MM.1S (cell line): ENCODE measurements at regions not wholly inside any gene's neighbourhood (a gene's known extent, or its start where the extent isn't known, plus 50 kb on each side); places are given as distances from the start of the nearest gene placed in this dataset.

Experiments
- DNase-seq: peaks from one replicate; pipeline ENCODE4 v3.0.0-alpha.2; 2015
- H2AFZ ChIP-seq: fragments of 300-600 bp; sonication (generic); 2 replicates; pipeline ENCODE4 v1.6.0; 2016; ENCODE audit warnings: antibody characterized with exemption, low read length
- H3F3A ChIP-seq: fragments of 300-600 bp; sonication (generic); 2 replicates; pipeline ENCODE4 v1.6.1; 2016; ENCODE audit warnings: mild to moderate bottlenecking, antibody characterized with exemption, low read length, moderate library complexity, mixed read lengths; ENCODE audit not compliant: insufficient read depth
- H3K27ac ChIP-seq: fragments of 300-600 bp; sonication (generic); 2 replicates; pipeline ENCODE4 v1.5.1; 2016; ENCODE audit warnings: mild to moderate bottlenecking, low read length
- H3K27me3 ChIP-seq: fragments of 300-600 bp; sonication (generic); replicated peaks from 2 replicates; pipeline ENCODE4 v1.6.0; 2016; ENCODE audit warnings: low read length; ENCODE audit not compliant: insufficient read depth
- H3K36me3 ChIP-seq: fragments of 300-600 bp; sonication (generic); replicated peaks from 2 replicates; pipeline ENCODE4 v1.6.1; 2016; ENCODE audit warnings: mild to moderate bottlenecking, low read length, mixed read lengths; ENCODE audit not compliant: insufficient read depth
- H3K4me1 ChIP-seq: fragments of 300-600 bp; sonication (generic); 2 replicates; pipeline ENCODE4 v1.6.1; 2016; ENCODE audit warnings: low read length, mixed read lengths
- H3K4me2 ChIP-seq: fragments of 300-600 bp; sonication (generic); 2 replicates; pipeline ENCODE4 v1.6.0; 2016; ENCODE audit warnings: low read depth, low read length
- H3K4me3 ChIP-seq: fragments of 300-600 bp; sonication (generic); 2 replicates; pipeline ENCODE4 v1.5.1; 2016; ENCODE audit warnings: low read length, mixed read lengths
- H3K79me2 ChIP-seq: fragments of 300-600 bp; sonication (generic); 2 replicates; pipeline ENCODE4 v1.6.1; 2016; ENCODE audit warnings: mixed run types, low read length, mixed read lengths
- H3K9ac ChIP-seq: fragments of 300-600 bp; sonication (generic); 2 replicates; pipeline ENCODE4 v1.6.1; 2016; ENCODE audit warnings: low read length, mixed read lengths
- H3K9me2 ChIP-seq: fragments of 300-600 bp; sonication (generic); replicated peaks from 2 replicates; pipeline ENCODE4 v1.6.1; 2016; ENCODE audit warnings: mild to moderate bottlenecking, low read length, mixed read lengths; ENCODE audit not compliant: insufficient read depth
- H3K9me3 ChIP-seq: fragments of 300-600 bp; sonication (generic); replicated peaks from 2 replicates; pipeline ENCODE4 v1.6.1; 2016; ENCODE audit warnings: mild to moderate bottlenecking, low read length, mixed read lengths; ENCODE audit not compliant: insufficient read depth
- H4K20me1 ChIP-seq: fragments of 300-600 bp; sonication (generic); 2 replicates; pipeline ENCODE4 v1.6.1; 2016; ENCODE audit warnings: mild to moderate bottlenecking, low read length, moderate library complexity, mixed read lengths; ENCODE audit not compliant: insufficient read depth
- CTCF ChIP-seq: fragments of 300-600 bp; sonication (generic); IDR thresholded peaks from 2 replicates; pipeline ENCODE4 v1.5.1; 2016; ENCODE audit warnings: antibody characterized with exemption, low read length, mixed read lengths
- EZH2 ChIP-seq: fragments of 300-600 bp; sonication (generic); optimal IDR thresholded peaks from 2 replicates; pipeline ENCODE3; 2017; ENCODE audit warnings: low read depth, mild to moderate bottlenecking, antibody characterized with exemption, low read length, mixed read lengths
- EZH2phosphoT487 ChIP-seq: fragments of 300-600 bp; sonication (generic); IDR thresholded peaks from 2 replicates; pipeline ENCODE4 v1.6.1; 2018; ENCODE audit warnings: antibody characterized with exemption, low read length

GRCh38 chr11:95293116-95293515, 62.1 kb upstream of the SESN3 start:
- Histone ChIP-seq H3K4me2 (no peak overlapping the region), H4K20me1 (no peaks in the 10 kb centered on the region), H3K27ac (no peak overlapping the region), H3K9me3 (no peaks in the 10 kb centered on the region), H3K27me3 (no peaks in the 10 kb centered on the region), H3K9ac (no peak overlapping the region), H3K4me1 (no peaks in the 10 kb centered on the region), H3K9me2 (no peaks in the 10 kb centered on the region), H3K4me3 (no peak overlapping the region), H3K79me2 (no peaks in the 10 kb centered on the region), H3K36me3 (no peaks in the 10 kb centered on the region), H3F3A (no peaks in the 10 kb centered on the region), H2AFZ (no peak overlapping the region)
- TF ChIP-seq EZH2phosphoT487 (no peak), EZH2 (no peak), CTCF (no peak)
- no peak for DNase-seq

- Histone ChIP-seq H3K27me3 (no peaks in the 10 kb centered on the region), H2AFZ (no peak overlapping the region), H3K9ac (no peak overlapping the region), H3K9me3 (no peaks in the 10 kb centered on the region), H3K4me1 (no peaks in the 10 kb centered on the region), H3F3A (no peaks in the 10 kb centered on the region), H4K20me1 (no peaks in the 10 kb centered on the region), H3K4me3 (no peak overlapping the region), H3K4me2 (no peak overlapping the region), H3K27ac (no peak overlapping the region), H3K9me2 (no peaks in the 10 kb centered on the region), H3K36me3 (no peaks in the 10 kb centered on the region), H3K79me2 (no peaks in the 10 kb centered on the region)
- TF ChIP-seq EZH2 (no peak), EZH2phosphoT487 (no peak), CTCF (no peak)
- DNase-seq = no peak
Measured at GRCh38 chr11:95291946-95292345, 60.9 kb upstream of the SESN3 start.

- no peaks in the 10 kb centered on the region for H4K20me1 ChIP-seq
- no peak for TF ChIP-seq CTCF
- TF ChIP-seq EZH2phosphoT487 = no peak
- no peak for TF ChIP-seq EZH2
- no peak overlapping the region for H2AFZ ChIP-seq
- no peaks in the 10 kb centered on the region for H3K27me3 ChIP-seq
- H3K9ac ChIP-seq = no peak overlapping the region
- H3K79me2 ChIP-seq = no peaks in the 10 kb centered on the region
- H3K4me2 ChIP-seq = no peak overlapping the region
- no peaks in the 10 kb centered on the region for H3K4me1 ChIP-seq
- H3K4me3 ChIP-seq = no peak overlapping the region
- H3K27ac ChIP-seq = no peak overlapping the region
- DNase-seq = no peak
- no peaks in the 10 kb centered on the region for H3K9me2 ChIP-seq
- no peaks in the 10 kb centered on the region for H3F3A ChIP-seq
- no peaks in the 10 kb centered on the region for H3K36me3 ChIP-seq
- no peaks in the 10 kb centered on the region for H3K9me3 ChIP-seq
Measured at GRCh38 chr11:95289378-95290101, 58.5 kb upstream of the SESN3 start.
